ENCODE measurements at regions not wholly inside any gene's neighbourhood (a gene's known extent, or its start where the extent isn't known, plus 50 kb on each side); places are given as distances from the start of the nearest gene placed in this dataset.

- DNase-seq (ENCODE audit: low spot score) = no peak
Measured at GRCh38 chr13:80235967-80236302, 105.0 kb downstream of the SPRY2 start.

GRCh38 chr13:80235166-80235966 lies 105.6 kb downstream of the SPRY2 start:
- DNase-seq (ENCODE audit: low spot score) = no peak

DNA sequence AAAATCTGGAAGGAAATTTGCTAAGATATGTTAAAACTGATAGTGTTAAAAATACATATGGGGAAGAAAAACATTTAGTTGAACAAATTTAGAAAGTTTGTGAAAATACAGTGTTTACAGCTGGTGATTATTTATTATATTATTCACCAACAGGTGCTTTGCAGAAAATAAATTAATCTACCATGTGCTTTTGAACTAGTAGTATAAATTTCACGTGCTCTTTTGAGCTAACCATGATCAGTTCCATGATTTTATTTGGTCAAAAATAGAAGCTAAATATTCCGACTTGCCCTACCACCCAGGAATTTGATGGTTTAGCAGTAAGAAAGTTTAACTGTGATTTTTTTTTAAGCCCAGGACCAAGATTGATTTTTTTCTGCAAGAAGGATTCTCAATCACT lies 113.3 kb downstream of the SPRY2 start:
- no peak for DNase-seq (ENCODE audit: low spot score)

- DNase-seq (ENCODE audit: low spot score) = no peak
Measured at GRCh38 chr13:80226645-80227044, 114.3 kb downstream of the SPRY2 start.

DNA sequence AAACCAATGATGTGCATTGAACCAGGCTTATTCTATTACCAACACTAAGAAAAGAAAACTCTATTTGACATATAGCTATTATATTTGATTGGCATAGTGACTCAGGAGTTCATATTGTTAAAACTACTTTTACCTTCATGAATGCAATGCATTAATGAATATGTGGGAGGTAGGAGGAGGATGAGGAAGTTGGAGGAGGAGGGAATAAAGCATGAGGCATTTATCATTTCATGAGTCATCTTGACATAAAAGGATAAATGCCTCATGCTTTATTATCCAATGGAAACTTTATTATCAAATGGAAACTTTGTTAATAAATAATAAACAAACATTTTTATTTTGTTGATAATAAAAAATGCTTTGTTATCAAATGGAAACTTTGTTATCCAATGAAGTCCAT lies 116.5 kb downstream of the SPRY2 start:
- DNase-seq (ENCODE audit: low spot score) = no peak

DNA sequence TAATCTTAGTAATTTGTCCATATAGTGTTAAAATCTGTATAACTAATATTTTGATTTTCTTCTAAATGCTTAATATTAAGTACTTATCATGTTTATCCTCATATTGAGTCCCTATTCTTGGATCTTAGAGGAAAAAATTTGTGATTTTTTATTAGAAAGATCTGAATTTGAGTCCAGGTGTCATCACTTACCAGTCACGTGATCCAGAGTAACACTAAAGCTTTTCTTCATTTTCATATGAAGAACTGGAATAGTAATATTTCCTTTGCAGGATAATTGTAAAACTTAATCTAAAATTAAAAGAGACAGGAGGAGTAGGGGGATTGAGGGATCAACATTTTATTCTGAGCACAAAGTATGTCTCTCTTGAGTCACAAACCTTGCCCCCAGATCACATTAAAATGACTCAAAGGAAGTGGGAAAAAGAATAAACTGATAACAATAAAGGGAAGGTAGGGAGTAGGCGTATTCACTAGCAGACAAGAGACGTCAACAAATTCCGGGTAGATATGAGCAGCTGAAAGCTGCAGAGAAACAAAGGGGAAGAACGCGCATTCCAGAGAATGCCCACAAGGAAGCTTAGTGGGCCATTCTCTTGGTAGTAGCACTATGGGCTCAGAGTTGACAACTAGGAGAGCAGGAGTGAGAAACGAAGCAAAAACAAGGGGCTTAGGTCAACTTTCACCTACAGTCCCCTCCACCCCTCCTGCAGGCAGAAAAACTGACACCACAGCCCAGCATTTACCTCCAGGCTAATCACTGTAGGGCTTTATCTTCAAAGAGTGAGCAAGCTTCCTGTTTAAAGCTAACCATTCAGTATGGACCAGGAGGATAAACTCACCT lies 123.1 kb downstream of the SPRY2 start:
- no peak for DNase-seq (ENCODE audit: low spot score)

GRCh38 chr13:80215368-80215767 lies 125.6 kb downstream of the SPRY2 start:
- no peak for DNase-seq (ENCODE audit: low spot score)

GRCh38 chr13:80214521-80214991 lies 126.4 kb downstream of the SPRY2 start:
- DNase-seq (ENCODE audit: low spot score) = no peak

GRCh38 chr13:80214050-80214449 lies 126.9 kb downstream of the SPRY2 start:
- no peak for DNase-seq (ENCODE audit: low spot score)

DNA sequence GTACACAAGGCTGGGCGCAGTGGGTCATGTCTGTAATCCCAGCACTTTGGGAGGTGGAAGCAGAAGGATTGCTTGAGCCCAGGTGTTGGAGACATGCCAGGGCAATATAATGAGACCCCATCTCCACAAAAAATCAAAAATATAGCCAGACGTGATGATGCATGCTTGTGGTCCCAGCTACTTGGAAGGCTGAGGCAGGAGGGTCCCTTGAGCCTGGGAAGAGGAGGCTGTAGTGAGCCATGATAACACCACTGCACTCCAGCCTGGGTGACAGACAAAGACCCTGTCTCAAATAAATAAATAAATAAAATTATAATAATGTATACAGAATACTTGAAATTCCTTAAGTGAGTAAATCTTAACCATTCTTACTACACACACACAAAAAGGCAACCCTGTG lies 127.7 kb downstream of the SPRY2 start:
- no peak for DNase-seq (ENCODE audit: low spot score)

DNA sequence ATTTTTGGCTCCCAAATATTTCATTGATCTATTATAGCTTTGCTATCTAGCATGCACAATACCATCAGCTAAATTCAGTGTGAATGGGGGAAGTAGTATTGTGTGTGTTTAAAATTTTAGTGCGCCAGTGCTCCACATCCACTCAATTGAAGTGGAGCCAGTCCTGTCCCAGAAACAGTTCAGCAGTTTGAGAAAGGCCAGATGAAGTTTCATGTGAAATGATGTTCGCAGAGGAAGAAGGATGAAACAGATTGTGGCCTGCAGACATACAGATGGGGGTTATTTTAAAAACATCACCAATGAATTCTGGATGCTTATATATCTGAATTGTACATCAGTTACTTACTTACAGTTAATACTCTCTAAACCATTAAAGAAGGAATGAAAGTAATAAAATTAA lies 129.4 kb downstream of the SPRY2 start:
- no peak for DNase-seq (ENCODE audit: low spot score)

GRCh38 chr13:80204642-80205041 lies 136.3 kb downstream of the SPRY2 start:
- no peak for DNase-seq (ENCODE audit: low spot score)

DNA sequence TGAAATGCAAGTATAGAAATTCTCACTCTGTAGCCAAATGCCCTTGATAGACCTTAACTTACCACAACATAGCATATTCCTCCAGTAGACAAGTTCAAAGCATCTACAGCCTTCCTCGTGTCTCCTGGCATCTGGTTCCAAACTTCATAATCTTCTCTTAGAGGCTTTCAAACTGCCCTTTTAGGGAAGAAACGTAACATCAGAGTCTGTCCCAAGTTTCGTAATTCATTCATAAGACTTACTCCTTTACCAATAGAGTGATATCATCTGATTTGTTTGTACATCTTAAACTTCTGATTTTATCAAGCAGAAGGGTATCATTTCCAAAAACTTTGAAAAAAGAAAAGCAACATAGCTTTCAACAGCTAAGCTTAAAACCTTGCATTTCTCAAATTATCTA lies 137.4 kb downstream of the SPRY2 start:
- no peak for DNase-seq (ENCODE audit: low spot score)

DNA sequence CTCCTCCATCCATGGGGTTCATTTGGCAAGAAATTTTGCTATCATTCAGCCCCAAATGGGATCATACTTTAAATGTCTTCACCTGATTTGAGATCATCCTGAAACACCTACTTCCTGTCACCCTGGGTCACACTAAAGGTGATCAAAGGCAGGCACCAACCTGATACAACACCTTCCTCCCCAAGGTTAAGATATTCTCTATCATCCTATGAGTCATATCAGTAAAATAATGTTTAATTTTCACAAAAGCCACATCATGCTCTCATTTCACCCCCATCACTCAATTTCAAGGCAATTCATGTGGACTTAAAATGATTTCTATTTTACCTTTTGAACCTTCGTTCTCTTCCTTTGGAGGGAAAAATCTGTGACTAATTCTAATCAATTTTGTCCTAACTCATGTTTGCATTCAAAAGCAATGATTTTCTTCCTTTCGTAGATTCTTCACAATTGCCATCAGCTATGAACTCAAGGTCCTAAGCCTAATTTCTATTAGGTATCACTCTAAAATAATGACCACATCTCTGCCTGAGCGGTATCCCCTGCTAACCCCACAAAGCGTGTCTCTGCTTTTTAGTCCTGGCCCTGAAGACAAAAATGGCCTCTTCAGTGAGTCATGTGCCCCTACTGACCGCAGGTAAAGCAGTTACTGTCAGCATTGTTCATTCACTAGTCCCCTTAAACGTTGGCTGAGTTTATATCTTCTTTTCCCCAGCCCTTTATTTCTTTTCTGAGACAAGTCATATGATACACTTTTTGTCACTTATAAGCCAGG lies 139.0 kb downstream of the SPRY2 start:
- no peak for DNase-seq (ENCODE audit: low spot score)

GRCh38 chr13:80199585-80200292 lies 141.2 kb downstream of the SPRY2 start:
- DNase-seq (ENCODE audit: low spot score) = no peak

GRCh38 chr13:80199067-80199466 lies 141.9 kb downstream of the SPRY2 start:
- DNase-seq (ENCODE audit: low spot score) = no peak

DNA sequence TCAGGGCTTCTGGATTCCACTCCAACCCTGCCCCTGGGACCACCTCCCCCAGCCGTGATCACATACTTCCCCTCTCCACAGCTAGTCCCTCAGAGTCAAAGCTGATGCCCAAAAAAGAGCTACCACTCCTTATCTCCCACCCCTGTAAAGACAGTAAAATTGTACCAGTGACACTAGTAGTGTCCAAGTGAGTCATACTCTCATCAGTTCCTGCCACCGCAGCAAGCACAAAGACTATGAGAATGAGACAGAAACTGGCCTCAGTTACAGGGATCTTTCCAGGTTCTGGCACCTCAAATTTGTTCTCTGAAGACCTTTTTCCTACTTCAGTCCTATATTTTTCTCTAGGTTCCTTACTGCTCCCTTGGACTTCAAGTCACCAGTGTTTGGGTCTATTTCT lies 144.2 kb downstream of the SPRY2 start:
- DNase-seq (ENCODE audit: low spot score) = no peak

GRCh38 chr13:80195649-80196048 lies 145.3 kb downstream of the SPRY2 start:
- no peak for DNase-seq (ENCODE audit: low spot score)

DNA sequence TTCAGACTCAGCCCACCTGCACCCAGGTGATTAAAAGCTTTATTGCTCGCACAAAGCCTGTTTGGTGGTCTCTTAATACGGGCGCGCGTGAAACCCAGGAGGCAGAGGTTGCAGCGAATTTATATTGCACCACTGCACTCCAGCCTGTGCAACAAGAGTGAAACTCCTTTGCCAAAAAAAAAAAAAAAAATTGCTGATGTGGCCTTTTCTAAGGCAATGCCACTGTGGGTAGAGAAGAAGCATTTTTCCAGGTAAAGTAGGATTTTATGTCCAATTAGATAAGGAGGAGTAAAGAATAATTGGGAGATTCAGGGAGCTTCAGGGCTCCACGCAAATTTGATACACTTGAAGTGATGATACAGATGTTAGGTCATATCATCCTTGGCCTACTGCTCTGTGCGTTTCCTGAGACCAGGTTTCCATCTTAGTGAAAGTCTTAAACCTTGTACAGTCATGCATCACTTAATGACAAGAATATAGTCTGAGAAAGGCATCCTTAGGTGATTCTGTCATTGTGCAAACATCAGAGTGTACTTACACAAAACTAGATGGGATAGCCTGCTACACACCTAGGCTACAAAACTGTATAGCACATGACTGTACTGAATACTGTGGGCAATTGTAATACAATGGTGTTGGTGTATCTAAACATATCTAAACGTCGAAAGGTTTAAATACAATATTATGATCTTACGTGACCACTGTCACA lies 150.9 kb downstream of the SPRY2 start:
- no peak for DNase-seq (ENCODE audit: low spot score)

DNA sequence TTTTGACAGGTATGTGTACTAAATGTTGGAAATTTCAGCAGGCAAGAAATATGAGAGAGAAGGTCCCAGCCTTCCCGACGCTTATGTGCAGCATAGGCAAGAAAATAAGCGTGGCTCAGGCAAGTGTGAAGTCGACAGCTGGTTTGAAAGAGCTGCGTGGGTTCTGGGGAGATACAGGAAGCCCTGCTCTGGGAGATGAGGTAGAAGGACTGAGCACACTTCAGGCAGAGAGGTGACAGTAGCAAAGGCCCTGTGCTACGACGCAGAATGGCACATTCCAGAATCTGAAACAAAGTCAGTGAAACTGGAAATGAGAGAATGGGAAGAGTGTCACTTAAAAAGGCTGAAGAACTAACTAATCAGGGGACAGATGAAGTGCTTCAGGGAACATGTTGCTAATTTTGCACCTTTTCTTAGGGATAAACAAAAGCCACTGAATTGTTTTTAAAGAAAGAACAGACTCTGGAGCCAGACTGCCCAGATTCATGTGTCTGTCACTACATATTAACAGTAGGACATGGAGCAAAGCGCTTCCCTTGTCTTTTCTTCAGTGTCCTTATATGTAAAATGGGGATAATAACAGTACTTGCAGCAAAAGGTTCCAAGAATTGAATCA lies 160.1 kb downstream of the SPRY2 start:
- DNase-seq (ENCODE audit: low spot score) = no peak

- no peak for DNase-seq (ENCODE audit: low spot score)
Measured at GRCh38 chr13:80177327-80177726, 163.6 kb downstream of the SPRY2 start.
